ENCODE measurements at regions not wholly inside any gene's neighbourhood (a gene's known extent, or its start where the extent isn't known, plus 50 kb on each side); places are given as distances from the start of the nearest gene placed in this dataset.

- ChIA-PET POLR2A (no interaction called here), CTCF (no interaction called here)
- no peak overlapping the region for H3K27ac ChIP-seq (ENCODE audit: insufficient read depth in 1 of 2, low read depth in 1 of 2, low read length in 2 of 2, poor library complexity in 1 of 2, severe bottlenecking in 2 of 2)
- H3K4me1 ChIP-seq (ENCODE audit: control extremely low read depth in 1 of 4, control insufficient read depth in 4 of 4, insufficient read depth in 4 of 4, low read length in 3 of 4) = peaks cover 0 to 7% (median 1%) of the 10 kb centered on the region in 4 experiments
- peaks cover 0 to 4% (median 0%) of the 10 kb centered on the region in 5 experiments for H3K27me3 ChIP-seq (replicated peaks in 2 of 5; ENCODE audit: control insufficient read depth in 4 of 5, insufficient read depth in 5 of 5, low read length in 4 of 5)
- H3K4me3 ChIP-seq (ENCODE audit: control insufficient read depth in 1 of 7, extremely low read depth in 1 of 7, insufficient read depth in 4 of 7, low read depth in 2 of 7, low read length in 6 of 7) = no peak overlapping the region
- no peaks in the 10 kb centered on the region for H3K36me3 ChIP-seq (ENCODE audit: control insufficient read depth in 4 of 4, insufficient read depth in 4 of 4, low read length in 3 of 4)
- DNase-seq = no peak
- H3K9me3 ChIP-seq (ENCODE audit: control extremely low read depth in 1 of 5, control insufficient read depth in 4 of 5, insufficient read depth in 2 of 5, low read depth in 1 of 5, low read length in 4 of 5) = peaks cover 0 to 3% (median 2%) of the 10 kb centered on the region in 5 experiments
- no CpG with 5 or more reads among the region's 1 CpG for WGBS (ENCODE audit: insufficient coverage)
These were observed 50.9 kb upstream of the NLK start for GRCh38 chr17:27991462-27991993.
